SK-N-SH (cell line): ENCODE measurements at regions not wholly inside any gene's neighbourhood (a gene's known extent, or its start where the extent isn't known, plus 50 kb on each side); places are given as distances from the start of the nearest gene placed in this dataset.

ENCODE experiments used
- CTCF ChIP-seq: fragments of 200-600 bp; sonication (generic); IDR thresholded peaks from 2 replicates; pipeline ENCODE4 v1.6.1; 2017; ENCODE audit warnings: antibody characterized with exemption, mild to moderate bottlenecking, moderate library complexity
- REST ChIP-seq: IDR thresholded peaks from 2 replicates; pipeline ENCODE4 v1.6.1; 2012; ENCODE audit warnings: mild to moderate bottlenecking, low read depth, low read length, moderate library complexity
- YY1 ChIP-seq: IDR thresholded peaks from 2 replicates; pipeline ENCODE4 v1.4.0; 2012; ENCODE audit warnings: low read depth, mild to moderate bottlenecking

- no peak for TF ChIP-seq YY1
- TF ChIP-seq CTCF, result no peak
- no peak for TF ChIP-seq REST
Measured at GRCh38 chr5:89190515-89191265, 307.7 kb upstream of the MEF2C start.
